HG03159 (cell line): ENCODE measurements at regions not wholly inside any gene's neighbourhood (a gene's known extent, or its start where the extent isn't known, plus 50 kb on each side); places are given as distances from the start of the nearest gene placed in this dataset.
"Not testable (repeated sequence)": the region's sequence is repeated elsewhere in the genome, so short reads cannot be mapped to it uniquely, and the experiment has no call there.

Experiments used
- ATAC-seq: cut with Tn5 transposase; IDR thresholded peaks from one replicate; pipeline ENCODE4 v1.9.1; 2021; ENCODE audit warnings: mild to moderate bottlenecking, moderate library complexity; ENCODE audit not compliant: unreplicated experiment

- no peak for ATAC-seq
Observed at GRCh38 chr3:94398036-94398435, 335.2 kb downstream of the NSUN3 start.

- ATAC-seq = no peak
Observed at GRCh38 chr3:94401466-94401865, 338.6 kb downstream of the NSUN3 start.

- no peak for ATAC-seq
Observed at GRCh38 chr3:94402126-94402525, 339.3 kb downstream of the NSUN3 start.

- ATAC-seq = no peak
Observed at GRCh38 chr3:94405258-94406035, 342.6 kb downstream of the NSUN3 start.

- ATAC-seq = no peak
Observed at GRCh38 chr3:94406595-94406994, 343.7 kb downstream of the NSUN3 start.

- ATAC-seq = not testable (repeated sequence)
Observed at GRCh38 chr3:94412936-94413335, 350.1 kb downstream of the NSUN3 start.

- no peak for ATAC-seq
Observed at GRCh38 chr3:94413336-94414108, 350.7 kb downstream of the NSUN3 start.

- ATAC-seq = no peak
Observed at GRCh38 chr3:94414418-94414817, 351.6 kb downstream of the NSUN3 start.

- ATAC-seq = no peak
Observed at GRCh38 chr3:94416768-94417167, 353.9 kb downstream of the NSUN3 start.

GRCh38 chr3:94417963-94418455 is 355.1 kb downstream of the NSUN3 start:
- ATAC-seq = no peak

- ATAC-seq = no peak
Observed at GRCh38 chr3:94420931-94421330, 358.1 kb downstream of the NSUN3 start.

GRCh38 chr3:94423578-94423977 is 360.7 kb downstream of the NSUN3 start:
- ATAC-seq = no peak

- ATAC-seq = no peak
Observed at GRCh38 chr3:94429517-94429916, 366.7 kb downstream of the NSUN3 start.

GRCh38 chr3:94431876-94432570 is 369.2 kb downstream of the NSUN3 start:
- no peak for ATAC-seq

- ATAC-seq = no peak
Observed at GRCh38 chr3:94433811-94434210, 370.9 kb downstream of the NSUN3 start.

- ATAC-seq = no peak
Observed at GRCh38 chr3:94440767-94441493, 378.1 kb downstream of the NSUN3 start.

GRCh38 chr3:94441494-94441847 is 378.6 kb downstream of the NSUN3 start:
- ATAC-seq = no peak

GRCh38 chr3:94453864-94454263 is 391.0 kb downstream of the NSUN3 start:
- ATAC-seq = no peak

- no peak for ATAC-seq
Observed at GRCh38 chr3:94459167-94459566, 396.3 kb downstream of the NSUN3 start.

GRCh38 chr3:94460931-94461330 is 398.1 kb downstream of the NSUN3 start:
- ATAC-seq = no peak

GRCh38 chr3:94462931-94463330 is 400.1 kb downstream of the NSUN3 start:
- ATAC-seq = no peak
